Effector memory CD8-positive, alpha-beta T cell (primary cell): ENCODE measurements at regions not wholly inside any gene's neighbourhood (a gene's known extent, or its start where the extent isn't known, plus 50 kb on each side); places are given as distances from the start of the nearest gene placed in this dataset.
A peak's percentile ranks its signal among the peaks of the same experiment; 100 is the strongest.
"Not testable (repeated sequence)": the region's sequence is repeated elsewhere in the genome, so short reads cannot be mapped to it uniquely, and the experiment has no call there.

Experiments
- ATAC-seq: fragments of 150-1000 bp; cut with Tn5 transposase; replicated peaks from 2 replicates; pipeline ENCODE4 v1.10.0; 2021; ENCODE audit warnings: mild to moderate bottlenecking, moderate library complexity
- DNase-seq, 3 experiments: peaks; one replicate each; pipeline ENCODE4 v3.0.0; 2021
- H3K27ac Mint-ChIP-seq, 2 donors: one replicate each; pipeline ENCODE4 v1.8.0; 2022; ENCODE audit warnings: mild to moderate bottlenecking in 2 of 2, mixed read lengths in 2 of 2, moderate library complexity in 2 of 2
- H3K27me3 Mint-ChIP-seq, 2 donors: one replicate each; pipeline ENCODE4 v1.8.0; 2022; ENCODE audit warnings: mixed read lengths in 2 of 2
- H3K36me3 Mint-ChIP-seq: one replicate; pipeline ENCODE4 v1.8.0; 2022; ENCODE audit warnings: mild to moderate bottlenecking, moderate library complexity, mixed read lengths; ENCODE audit not compliant: insufficient read depth
- H3K4me1 Mint-ChIP-seq, 2 donors: one replicate each; pipeline ENCODE4 v1.8.0; 2022; ENCODE audit warnings: low read depth in 2 of 2, mixed read lengths in 2 of 2
- H3K4me3 Mint-ChIP-seq, 2 donors: one replicate each; pipeline ENCODE4 v1.8.0; 2022; ENCODE audit warnings: mild to moderate bottlenecking in 2 of 2, mixed read lengths in 2 of 2, moderate library complexity in 2 of 2
- H3K9me3 Mint-ChIP-seq, 2 donors: one replicate each; pipeline ENCODE4 v1.8.0; 2022; ENCODE audit warnings: mixed read lengths in 2 of 2

GRCh38 chr6:130524552-130524951, 158.7 kb downstream of the TMEM200A start:
- Mint-ChIP-seq H3K27me3 (no peaks in the 10 kb centered on the region), H3K27ac (peak overlapping the region; percentile 78 to 94), H3K4me3 (peak overlapping the region in 1 of 2 donors; percentile 33), H3K9me3 (peaks cover 0 to 4% of the 10 kb centered on the region in 2 donors), H3K36me3 (no peaks in the 10 kb centered on the region), H3K4me1 (peaks cover 27 to 30% of the 10 kb centered on the region in 2 donors)
- DNase-seq (no peak), ATAC-seq (peak; percentile 35)

- ATAC-seq (peak; percentile 41), DNase-seq (no peak)
- peaks cover 0 to 4% of the 10 kb centered on the region in 2 donors for H3K9me3 Mint-ChIP-seq
- H3K27ac Mint-ChIP-seq: peak overlapping the region; percentile 78 to 94
- peaks cover 27 to 30% of the 10 kb centered on the region in 2 donors for H3K4me1 Mint-ChIP-seq
- H3K36me3 Mint-ChIP-seq: no peaks in the 10 kb centered on the region
- no peaks in the 10 kb centered on the region for H3K27me3 Mint-ChIP-seq
- H3K4me3 Mint-ChIP-seq: peak overlapping the region; percentile 9 to 33
These were observed 159.6 kb downstream of the TMEM200A start for GRCh38 chr6:130525408-130525807.

- no peak for DNase-seq
- Mint-ChIP-seq H3K4me1 (peaks cover 23 to 25% of the 10 kb centered on the region in 2 donors), H3K9me3 (no peaks in the 10 kb centered on the region), H3K4me3 (no peak overlapping the region), H3K27ac (peak overlapping the region in 1 of 2 donors; percentile 20), H3K36me3 (no peaks in the 10 kb centered on the region), H3K27me3 (no peaks in the 10 kb centered on the region)
- ATAC-seq: no peak
These were observed 160.6 kb downstream of the TMEM200A start for GRCh38 chr6:130526466-130526865.

- no peak overlapping the region for H3K4me3 Mint-ChIP-seq
- no peak overlapping the region for H3K27ac Mint-ChIP-seq
- no peaks in the 10 kb centered on the region for H3K27me3 Mint-ChIP-seq
- H3K36me3 Mint-ChIP-seq: no peaks in the 10 kb centered on the region
- ATAC-seq (no peak), DNase-seq (no peak)
- peaks cover 23 to 25% of the 10 kb centered on the region in 2 donors for H3K4me1 Mint-ChIP-seq
- no peaks in the 10 kb centered on the region for H3K9me3 Mint-ChIP-seq
These were observed 161.4 kb downstream of the TMEM200A start for GRCh38 chr6:130527173-130527572.

- Mint-ChIP-seq H3K36me3 (no peaks in the 10 kb centered on the region), H3K4me3 (no peak overlapping the region), H3K27ac (peak overlapping the region in 1 of 2 donors; percentile 69), H3K9me3 (no peaks in the 10 kb centered on the region), H3K27me3 (no peaks in the 10 kb centered on the region), H3K4me1 (peaks cover 11 to 12% of the 10 kb centered on the region in 2 donors)
- ATAC-seq (no peak), DNase-seq (no peak)
These were observed 163.8 kb downstream of the TMEM200A start for GRCh38 chr6:130529569-130530149.

GRCh38 chr6:130534627-130535026, 168.8 kb downstream of the TMEM200A start:
- Mint-ChIP-seq H3K27me3 (no peaks in the 10 kb centered on the region), H3K36me3 (no peaks in the 10 kb centered on the region), H3K9me3 (peaks cover 2 to 19% of the 10 kb centered on the region in 2 donors), H3K27ac (no peak overlapping the region), H3K4me1 (peaks cover 5 to 7% of the 10 kb centered on the region in 2 donors), H3K4me3 (no peak overlapping the region)
- no peak for DNase-seq
- no peak for ATAC-seq

GRCh38 chr6:130535242-130535641, 169.4 kb downstream of the TMEM200A start:
- no peak for ATAC-seq
- Mint-ChIP-seq H3K36me3 (no peaks in the 10 kb centered on the region), H3K4me1 (peaks cover 5 to 7% of the 10 kb centered on the region in 2 donors)

GRCh38 chr6:130537447-130537846, 171.6 kb downstream of the TMEM200A start:
- Mint-ChIP-seq H3K27ac (peak overlapping the region in 1 of 2 donors; percentile 32), H3K4me3 (no peak overlapping the region), H3K27me3 (no peaks in the 10 kb centered on the region), H3K36me3 (no peaks in the 10 kb centered on the region), H3K4me1 (peaks cover 5 to 7% of the 10 kb centered on the region in 2 donors), H3K9me3 (peaks cover 10 to 19% of the 10 kb centered on the region in 2 donors)
- no peak for DNase-seq
- ATAC-seq: no peak

More at GRCh38 chr6:130535242-130535641, 169.4 kb downstream of the TMEM200A start:
- DNase-seq: no peak
- H3K27me3 Mint-ChIP-seq: no peaks in the 10 kb centered on the region
- no peak overlapping the region for H3K27ac Mint-ChIP-seq
- peaks cover 7 to 19% of the 10 kb centered on the region in 2 donors for H3K9me3 Mint-ChIP-seq
- no peak overlapping the region for H3K4me3 Mint-ChIP-seq

GRCh38 chr6:130547723-130548122, 181.9 kb downstream of the TMEM200A start:
- H3K36me3 Mint-ChIP-seq: no peaks in the 10 kb centered on the region
- DNase-seq (no peak), ATAC-seq (no peak)
- H3K27me3 Mint-ChIP-seq: no peaks in the 10 kb centered on the region
- no peak overlapping the region for H3K27ac Mint-ChIP-seq
- H3K4me1 Mint-ChIP-seq: peaks cover 0 to 5% of the 10 kb centered on the region in 2 donors
- H3K9me3 Mint-ChIP-seq: no peaks in the 10 kb centered on the region
- H3K4me3 Mint-ChIP-seq: no peak overlapping the region

- ATAC-seq (no peak), DNase-seq (no peak)
- Mint-ChIP-seq H3K36me3 (no peaks in the 10 kb centered on the region), H3K27me3 (peaks cover 0 to 7% of the 10 kb centered on the region in 2 donors), H3K4me1 (peaks cover 9 to 16% of the 10 kb centered on the region in 2 donors), H3K4me3 (no peak overlapping the region), H3K27ac (no peak overlapping the region), H3K9me3 (no peaks in the 10 kb centered on the region)
These were observed 191.8 kb downstream of the TMEM200A start for GRCh38 chr6:130557481-130558112.

- no peak overlapping the region for H3K4me3 Mint-ChIP-seq
- DNase-seq: no peak
- peaks cover 0 to 1% of the 10 kb centered on the region in 2 donors for H3K9me3 Mint-ChIP-seq
- H3K27me3 Mint-ChIP-seq: peaks cover 0 to 7% of the 10 kb centered on the region in 2 donors
- H3K4me1 Mint-ChIP-seq: peaks cover 9 to 18% of the 10 kb centered on the region in 2 donors
- H3K27ac Mint-ChIP-seq: no peak overlapping the region
- no peak for ATAC-seq
- no peaks in the 10 kb centered on the region for H3K36me3 Mint-ChIP-seq
These were observed 192.3 kb downstream of the TMEM200A start for GRCh38 chr6:130558131-130558530.

GRCh38 chr6:130559166-130559565, 193.3 kb downstream of the TMEM200A start:
- peaks cover 0 to 2% of the 10 kb centered on the region in 2 donors for H3K9me3 Mint-ChIP-seq
- no peaks in the 10 kb centered on the region for H3K36me3 Mint-ChIP-seq

GRCh38 chr6:130560231-130560630, 194.4 kb downstream of the TMEM200A start:
- H3K27ac Mint-ChIP-seq: no peak overlapping the region
- no peaks in the 10 kb centered on the region for H3K36me3 Mint-ChIP-seq
- no peaks in the 10 kb centered on the region for H3K27me3 Mint-ChIP-seq
- no peak overlapping the region for H3K4me3 Mint-ChIP-seq
- H3K9me3 Mint-ChIP-seq: peaks cover 0 to 2% of the 10 kb centered on the region in 2 donors
- peaks cover 9 to 21% of the 10 kb centered on the region in 2 donors for H3K4me1 Mint-ChIP-seq
- ATAC-seq (no peak), DNase-seq (no peak)

More at GRCh38 chr6:130559166-130559565, 193.3 kb downstream of the TMEM200A start:
- Mint-ChIP-seq H3K4me3 (no peak overlapping the region), H3K4me1 (peaks cover 9 to 21% of the 10 kb centered on the region in 2 donors), H3K27me3 (peaks cover 0 to 1% of the 10 kb centered on the region in 2 donors), H3K27ac (no peak overlapping the region)
- ATAC-seq: no peak
- DNase-seq: no peak

GRCh38 chr6:130561159-130561558, 195.3 kb downstream of the TMEM200A start:
- peaks cover 9 to 21% of the 10 kb centered on the region in 2 donors for H3K4me1 Mint-ChIP-seq
- H3K36me3 Mint-ChIP-seq, H3K9me3 Mint-ChIP-seq, H3K4me3 Mint-ChIP-seq, H3K27ac Mint-ChIP-seq, H3K27me3 Mint-ChIP-seq, DNase-seq: not testable (repeated sequence)
- ATAC-seq: peak; percentile 42
